ENCODE measurements at regions not wholly inside any gene's neighbourhood (a gene's known extent, or its start where the extent isn't known, plus 50 kb on each side); places are given as distances from the start of the nearest gene placed in this dataset.

DNA sequence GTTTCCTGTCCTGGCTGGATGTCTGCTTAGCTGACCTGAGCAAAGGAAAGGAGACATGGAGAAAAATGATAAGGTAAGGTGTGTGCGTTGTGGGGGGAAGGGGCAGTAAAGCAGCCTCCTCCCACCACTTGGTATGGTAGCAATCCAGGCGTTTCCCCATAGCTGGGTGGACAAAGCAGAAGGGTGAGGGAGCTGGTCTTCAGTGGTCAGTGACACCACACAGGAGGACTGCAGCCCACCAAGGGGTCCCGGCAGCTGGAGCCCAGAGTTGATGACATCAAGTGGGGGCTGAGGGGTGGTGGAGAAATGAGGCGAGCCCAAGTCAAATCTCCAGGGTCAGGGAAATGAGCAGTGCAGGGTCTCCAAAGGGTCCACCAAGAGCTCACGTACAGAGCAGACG, 69.3 kb upstream of the LRRN2 start:
- CTCF ChIA-PET (ENCODE audit: low intra/inter-chr PET ratio, low total read pairs), result no interaction called here
- BruUV-seq (replicated peaks), result no TSS peak
- 0 out of 2 replicates have a peak, but pooled peaks cover 6% of the 10 kb centered on the region for H3K4me1 ChIP-seq (ENCODE audit: insufficient read depth, low read length)
- intact Hi-C loops (cut with micrococcal nuclease; ENCODE audit: unreplicated experiment), result no loop called here
- no peaks in the 10 kb centered on the region for H4K20me1 ChIP-seq (ENCODE audit: insufficient read depth, low read length)
- H3K36me3 ChIP-seq (replicated peaks in 1 of 2; ENCODE audit: control insufficient read depth in 1 of 2, insufficient read depth in 2 of 2, low read length in 2 of 2), result no peaks in the 10 kb centered on the region
- H2AFZ ChIP-seq (ENCODE audit: low read length), result no peak overlapping the region
- POLR2A ChIA-PET, result no interaction called here
- FAIRE-seq (no peak), DNase-seq (ENCODE audit: low spot score) (no peak), ATAC-seq (no peak)
- peaks cover 0 to 2% of the 10 kb centered on the region in 2 experiments; a peak in 2 of 5 replicates for H3K27me3 ChIP-seq (ENCODE audit: control insufficient read depth in 1 of 2, insufficient read depth in 2 of 2, low read length in 2 of 2)
- WGBS (ENCODE audit: low lambda C conversion rate), result 11% methylated on average over 4 of the region's 6 CpGs
- in situ Hi-C loops (cut with HindIII; ENCODE audit: extremely low pct_ligation_motif_present, low pct_unique_long_range_greater_than_20kb), result no loop called here
- no peak overlapping the region for H3K9ac ChIP-seq (ENCODE audit: insufficient read depth, low read depth, low read length)
- no peaks in the 10 kb centered on the region for H3K9me3 ChIP-seq (ENCODE audit: low read length)
- no peak overlapping the region for H3K4me2 ChIP-seq (ENCODE audit: low read depth, low read length)
- H3K27ac ChIP-seq (ENCODE audit: extremely low read length, insufficient read depth, low read length), result no peak overlapping the region
- no peaks in the 10 kb centered on the region for H3K79me2 ChIP-seq (ENCODE audit: insufficient read depth, low read length)
- TF ChIP-seq, protein P1, sequence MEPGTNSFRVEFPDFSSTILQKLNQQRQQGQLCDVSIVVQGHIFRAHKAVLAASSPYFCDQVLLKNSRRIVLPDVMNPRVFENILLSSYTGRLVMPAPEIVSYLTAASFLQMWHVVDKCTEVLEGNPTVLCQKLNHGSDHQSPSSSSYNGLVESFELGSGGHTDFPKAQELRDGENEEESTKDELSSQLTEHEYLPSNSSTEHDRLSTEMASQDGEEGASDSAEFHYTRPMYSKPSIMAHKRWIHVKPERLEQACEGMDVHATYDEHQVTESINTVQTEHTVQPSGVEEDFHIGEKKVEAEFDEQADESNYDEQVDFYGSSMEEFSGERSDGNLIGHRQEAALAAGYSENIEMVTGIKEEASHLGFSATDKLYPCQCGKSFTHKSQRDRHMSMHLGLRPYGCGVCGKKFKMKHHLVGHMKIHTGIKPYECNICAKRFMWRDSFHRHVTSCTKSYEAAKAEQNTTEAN (CRISPR knock-in tag; conservative IDR thresholded peaks at IDR 0.05), result no peak
- TF ChIP-seq, protein P2, sequence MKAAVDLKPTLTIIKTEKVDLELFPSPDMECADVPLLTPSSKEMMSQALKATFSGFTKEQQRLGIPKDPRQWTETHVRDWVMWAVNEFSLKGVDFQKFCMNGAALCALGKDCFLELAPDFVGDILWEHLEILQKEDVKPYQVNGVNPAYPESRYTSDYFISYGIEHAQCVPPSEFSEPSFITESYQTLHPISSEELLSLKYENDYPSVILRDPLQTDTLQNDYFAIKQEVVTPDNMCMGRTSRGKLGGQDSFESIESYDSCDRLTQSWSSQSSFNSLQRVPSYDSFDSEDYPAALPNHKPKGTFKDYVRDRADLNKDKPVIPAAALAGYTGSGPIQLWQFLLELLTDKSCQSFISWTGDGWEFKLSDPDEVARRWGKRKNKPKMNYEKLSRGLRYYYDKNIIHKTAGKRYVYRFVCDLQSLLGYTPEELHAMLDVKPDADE (CRISPR knock-in tag; IDR thresholded peaks at IDR 0.05), result no peak
- TF ChIP-seq TAF15 (IDR thresholded peaks at IDR 0.05; ENCODE audit: low read depth, low read length, poor library complexity, severe bottlenecking) (no peak), ZNF747 (CRISPR knock-in tag; IDR thresholded peaks at IDR 0.05; ENCODE audit: borderline replicate concordance) (no peak)
- no peak overlapping the region for H3K4me3 ChIP-seq (replicated peaks in 1 of 3; ENCODE audit: insufficient read depth in 1 of 3, low read depth in 2 of 3, low read length in 3 of 3)

DNA sequence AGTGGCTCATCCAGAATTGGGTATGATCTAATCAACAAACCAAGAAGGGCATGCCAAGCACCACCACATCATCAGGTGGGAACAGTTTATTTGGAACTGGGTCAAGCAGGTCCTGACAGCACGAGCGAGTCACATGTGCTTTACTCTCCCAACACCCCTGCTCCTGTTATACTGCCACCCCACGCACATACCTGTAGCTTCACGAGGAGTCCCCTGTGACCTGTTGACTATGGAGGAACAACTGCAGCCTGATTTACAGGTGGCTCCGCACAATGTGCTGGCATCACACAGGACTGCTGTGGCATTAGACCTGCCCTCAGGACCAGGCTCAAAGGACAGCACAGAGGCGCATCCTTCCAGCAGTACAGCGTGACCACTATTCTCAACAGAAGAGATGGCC, 70.8 kb upstream of the LRRN2 start:
- Histone ChIP-seq H3K4me3 (replicated peaks in 1 of 3; ENCODE audit: insufficient read depth in 1 of 3, low read depth in 2 of 3, low read length in 3 of 3) (no peak overlapping the region), H3K9ac (ENCODE audit: insufficient read depth, low read depth, low read length) (no peak overlapping the region), H3K27ac (ENCODE audit: extremely low read length, insufficient read depth, low read length) (no peak overlapping the region), H3K4me1 (ENCODE audit: insufficient read depth, low read length) (0 out of 2 replicates have a peak, but pooled peaks cover 4% of the 10 kb centered on the region), H2AFZ (ENCODE audit: low read length) (no peak overlapping the region), H3K27me3 (ENCODE audit: control insufficient read depth in 1 of 2, insufficient read depth in 2 of 2, low read length in 2 of 2) (peaks cover 0 to 2% of the 10 kb centered on the region in 2 experiments; a peak in 2 of 5 replicates), H4K20me1 (ENCODE audit: insufficient read depth, low read length) (no peaks in the 10 kb centered on the region), H3K36me3 (replicated peaks in 1 of 2; ENCODE audit: control insufficient read depth in 1 of 2, insufficient read depth in 2 of 2, low read length in 2 of 2) (no peaks in the 10 kb centered on the region), H3K79me2 (ENCODE audit: insufficient read depth, low read length) (no peaks in the 10 kb centered on the region), H3K4me2 (ENCODE audit: low read depth, low read length) (no peak overlapping the region), H3K9me3 (ENCODE audit: low read length) (no peaks in the 10 kb centered on the region)
- POLR2A ChIA-PET, result no interaction called here
- ATAC-seq, result no peak
- CTCF ChIA-PET (ENCODE audit: low intra/inter-chr PET ratio, low total read pairs), result no interaction called here
- no peak for DNase-seq (ENCODE audit: low spot score)
- no TSS peak for BruUV-seq (replicated peaks)
- no peak for FAIRE-seq
- intact Hi-C loops (cut with micrococcal nuclease; ENCODE audit: unreplicated experiment) (no loop called here), in situ Hi-C loops (cut with HindIII; ENCODE audit: extremely low pct_ligation_motif_present, low pct_unique_long_range_greater_than_20kb) (no loop called here)
- 50% methylated on average over 2 of the region's 7 CpGs for WGBS (ENCODE audit: low lambda C conversion rate)
- TF ChIP-seq ZNF619 (CRISPR knock-in tag; IDR thresholded peaks at IDR 0.05) (no peak), ZNF607 (CRISPR knock-in tag; IDR thresholded peaks at IDR 0.05; ENCODE audit: borderline replicate concordance) (no peak), ARID2 (CRISPR knock-in tag; IDR thresholded peaks at IDR 0.05; ENCODE audit: borderline replicate concordance) (no peak), SETDB1 (CRISPR knock-in tag; IDR thresholded peaks at IDR 0.05; ENCODE audit: borderline replicate concordance) (no peak), NR1H2 (CRISPR knock-in tag; IDR thresholded peaks at IDR 0.05; ENCODE audit: borderline replicate concordance, low read depth) (no peak), ZNF878 (CRISPR knock-in tag; IDR thresholded peaks at IDR 0.05) (no peak), MIER3 (CRISPR knock-in tag; IDR thresholded peaks at IDR 0.05; ENCODE audit: borderline replicate concordance) (no peak), ZNF788 (CRISPR knock-in tag; IDR thresholded peaks at IDR 0.05; ENCODE audit: borderline replicate concordance) (no peak), NR2C2 (CRISPR knock-in tag; IDR thresholded peaks at IDR 0.05; ENCODE audit: borderline replicate concordance) (no peak), ZNF331 (CRISPR knock-in tag; IDR thresholded peaks at IDR 0.05) (no peak), ERF (CRISPR knock-in tag; IDR thresholded peaks at IDR 0.05) (no peak), THAP11 (CRISPR knock-in tag; IDR thresholded peaks at IDR 0.05) (no peak), ZNF558 (CRISPR knock-in tag; IDR thresholded peaks at IDR 0.05; ENCODE audit: borderline replicate concordance) (no peak)
- TF ChIP-seq, protein P2 (CRISPR knock-in tag; IDR thresholded peaks at IDR 0.05), result no peak
